Endothelial cell of umbilical vein (primary cell): ENCODE measurements at regions not wholly inside any gene's neighbourhood (a gene's known extent, or its start where the extent isn't known, plus 50 kb on each side); places are given as distances from the start of the nearest gene placed in this dataset.

Experiments used
- BruUV-seq: library from RNA; stranded (reverse); fragments of 400-500 nt; replicated peaks from 2 replicates; lab custom pipeline; 2021; lab: Mats Ljungman, UMichigan
- CTCF ChIA-PET: fragments of 300-600, 350-600 bp; sonication (Branson Sonifier 250); formaldehyde crosslinking; loops from one replicate; lab custom pipeline; 2021; ENCODE audit warnings: antibody characterized with exemption, inconsistent platforms; lab: Charles Lee
- POLR2A ChIA-PET: fragments of 300-600, 350-600 bp; sonication (Branson Sonifier 250); formaldehyde crosslinking; loops from one replicate; lab custom pipeline; 2021; ENCODE audit warnings: antibody characterized with exemption, inconsistent platforms; lab: Charles Lee
- DNase-seq: peaks from one replicate; pipeline ENCODE4 v3.0.0-alpha.2; 2011; ENCODE audit warnings: low read depth, low spot score
- FAIRE-seq: peaks from 2 replicates; lab custom pipeline; 2011; peaks lifted over from hg19 to GRCh38; lab: Jason Lieb, UNC
- H2AFZ ChIP-seq: 2 replicates; pipeline ENCODE4 v1.6.0; 2012; ENCODE audit warnings: low read depth, low read length, control low read depth, inconsistent platforms
- H3K27ac ChIP-seq: 2 replicates; pipeline ENCODE4 v1.5.1; 2011; ENCODE audit warnings: low read depth, mild to moderate bottlenecking, control low read depth, low read length, moderate library complexity; ENCODE audit not compliant: insufficient read depth
- H3K27me3 ChIP-seq, 2 experiments: 2 replicates each; pipeline versions ENCODE4 v1.6.0 to v1.6.1; 2011; ENCODE audit warnings: low read length in 2 of 2, mixed read lengths in 1 of 2; ENCODE audit not compliant: control insufficient read depth in 2 of 2, insufficient read depth in 2 of 2
- H3K36me3 ChIP-seq, 2 experiments: 2 replicates in 1 of 2; 3 replicates in 1 of 2; pipeline ENCODE4 v1.5.1; 2011; ENCODE audit warnings: low read length in 2 of 2, mild to moderate bottlenecking in 1 of 2, moderate library complexity in 1 of 2; ENCODE audit not compliant: control insufficient read depth in 2 of 2, insufficient read depth in 2 of 2; ENCODE audit errors: extremely low read depth in 1 of 2
- H3K4me1 ChIP-seq: 3 replicates; pipeline ENCODE4 v1.5.1; 2011; ENCODE audit warnings: mild to moderate bottlenecking, low read length; ENCODE audit not compliant: control insufficient read depth, insufficient read depth; ENCODE audit errors: extremely low read depth
- H3K4me2 ChIP-seq: 2 replicates; pipeline ENCODE4 v1.6.1; 2011; ENCODE audit warnings: low read length, control low read depth, mixed read lengths; ENCODE audit not compliant: insufficient read depth
- H3K4me3 ChIP-seq, 3 experiments: fragments of 200-600 bp in 1 of 3; sonication (generic), shearing (Covaris generic) in 1 of 3; replicated peaks in 1 of 3; 2 replicates each; pipeline ENCODE4 v1.5.1; 2011 to 2016; ENCODE audit warnings: control low read depth in 3 of 3, low read length in 3 of 3, mild to moderate bottlenecking in 2 of 3, inconsistent platforms in 1 of 3, low read depth in 1 of 3, moderate library complexity in 1 of 3; ENCODE audit not compliant: insufficient read depth in 1 of 3
- H3K79me2 ChIP-seq: 2 replicates; pipeline ENCODE4 v1.6.0; 2012; ENCODE audit warnings: low read length, inconsistent platforms; ENCODE audit not compliant: control insufficient read depth, insufficient read depth
- H3K9ac ChIP-seq: replicated peaks from 2 replicates; pipeline ENCODE3; 2011; ENCODE audit warnings: low read length, control low read depth; ENCODE audit not compliant: insufficient read depth; ENCODE audit errors: extremely low read depth
- H3K9me1 ChIP-seq: replicated peaks from 3 replicates; pipeline ENCODE4 v1.6.0; 2011; ENCODE audit warnings: mild to moderate bottlenecking, low read length; ENCODE audit not compliant: control insufficient read depth, insufficient read depth; ENCODE audit errors: extremely low read depth
- H3K9me3 ChIP-seq: replicated peaks from 2 replicates; pipeline ENCODE4 v1.5.1; 2012; ENCODE audit warnings: low read length, inconsistent platforms; ENCODE audit not compliant: control insufficient read depth, insufficient read depth
- H4K20me1 ChIP-seq: replicated peaks from 2 replicates; pipeline ENCODE3; 2011; ENCODE audit warnings: mild to moderate bottlenecking, low read length; ENCODE audit not compliant: control insufficient read depth, insufficient read depth; ENCODE audit errors: extremely low read depth
- EZH2 ChIP-seq: IDR thresholded peaks from 2 replicates; pipeline ENCODE4 v1.6.1; 2012; ENCODE audit warnings: borderline replicate concordance, low read depth, mild to moderate bottlenecking, moderate library complexity, low read length, inconsistent platforms; ENCODE audit not compliant: severe bottlenecking
- FOS ChIP-seq: IDR thresholded peaks from 2 replicates; pipeline ENCODE4 v1.6.1; 2011; ENCODE audit warnings: mild to moderate bottlenecking, low read length, moderate library complexity, borderline replicate concordance; ENCODE audit not compliant: insufficient read depth
- GATA2 ChIP-seq: IDR thresholded peaks from 2 replicates; pipeline ENCODE4 v1.7.0; 2011; ENCODE audit warnings: low read depth, mild to moderate bottlenecking, moderate library complexity, mixed read lengths, low read length; ENCODE audit not compliant: insufficient read length, insufficient read depth
- JUN ChIP-seq: IDR thresholded peaks from 2 replicates; pipeline ENCODE4 v1.6.1; 2011; ENCODE audit warnings: borderline replicate concordance, low read depth; ENCODE audit not compliant: insufficient read length, insufficient read depth
- MAX ChIP-seq: IDR thresholded peaks from 2 replicates; pipeline ENCODE4 v1.6.1; 2011; ENCODE audit not compliant: insufficient read depth, insufficient read length
- MYC ChIP-seq: IDR thresholded peaks from one replicate; pipeline ENCODE4 v1.6.1; 2011; ENCODE audit warnings: mild to moderate bottlenecking, low read depth, low read length
- POLR2A ChIP-seq: IDR thresholded peaks from 2 replicates; pipeline ENCODE4 v1.6.1; 2012; ENCODE audit warnings: low read depth, mild to moderate bottlenecking, control low read depth, low read length
- POLR2AphosphoS5 ChIP-seq: IDR thresholded peaks from 2 replicates; pipeline ENCODE4 v1.6.1; 2012; ENCODE audit warnings: low read depth, mild to moderate bottlenecking, control low read depth, low read length, moderate library complexity; ENCODE audit not compliant: insufficient read depth
- dilution Hi-C: fragments of 300-500 bp; cut with MboI; formaldehyde crosslinking; loops from one replicate; pipeline ENCODE4 v1.15.0; 2019; ENCODE audit warnings: low sequenced_read_pairs; ENCODE audit not compliant: extremely low pct_ligation_motif_present
- intact Hi-C: fragments of 100-400 bp; cut with micrococcal nuclease; formaldehyde crosslinking; loops from one replicate; pipeline ENCODE4 v1.10.0; 2022
- TF ChIP-seq, protein P1 (sequence below), 2 donors: IDR thresholded peaks; 1 replicate in 1 of 2; 2 replicates in 1 of 2; pipeline ENCODE4 v1.5.1; 2011; ENCODE audit warnings: low read length in 2 of 2, mild to moderate bottlenecking in 2 of 2, moderate library complexity in 2 of 2, control low read depth in 1 of 2, inconsistent platforms in 1 of 2, low read depth in 1 of 2; ENCODE audit not compliant: insufficient read depth in 1 of 2; ENCODE audit errors: extremely low read depth in 1 of 2

DNA sequence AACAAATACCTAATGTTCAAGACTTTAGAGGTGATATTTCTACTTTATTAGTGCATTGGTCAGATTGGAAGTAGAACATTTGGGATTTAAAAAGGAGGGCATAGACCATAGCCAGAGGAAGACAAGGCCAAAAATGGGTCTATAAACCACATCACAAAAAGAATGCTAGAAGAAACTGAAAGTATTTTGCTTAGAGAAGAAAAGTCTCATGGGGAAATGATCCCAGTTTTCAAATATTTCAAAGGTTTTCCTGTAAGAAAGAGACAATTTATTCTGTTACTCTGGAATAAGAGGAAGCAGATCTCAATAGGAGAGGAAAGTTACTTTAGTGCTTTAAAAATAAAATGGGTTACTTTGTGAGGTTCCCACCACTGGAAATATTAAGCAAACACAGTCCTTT is 341.4 kb downstream of the TNS1 start:
- Histone ChIP-seq H3K27me3 (no peaks in the 10 kb centered on the region), H3K9ac (no peak overlapping the region), H3K4me1 (no peaks in the 10 kb centered on the region), H3K4me2 (no peak overlapping the region), H3K79me2 (no peaks in the 10 kb centered on the region), H3K9me3 (no peaks in the 10 kb centered on the region), H3K36me3 (no peaks in the 10 kb centered on the region), H2AFZ (no peak overlapping the region), H3K9me1 (no peaks in the 10 kb centered on the region), H4K20me1 (no peaks in the 10 kb centered on the region), H3K27ac (no peak overlapping the region), H3K4me3 (no peak overlapping the region)
- no peak for DNase-seq
- CTCF ChIA-PET = interaction anchor here (1.1 to 1.3 kb wide), 2 partner anchors 11 kb away, joined by 3 to 4 read pairs; no protein-coding TSS in a partner anchor
- no peak for TF ChIP-seq MYC
- no peak for TF ChIP-seq POLR2AphosphoS5
- no peak for TF ChIP-seq JUN
- no peak for TF ChIP-seq MAX
- no peak for TF ChIP-seq EZH2
- no peak for TF ChIP-seq POLR2A
- no peak for TF ChIP-seq GATA2
- TF ChIP-seq, protein P1, sequence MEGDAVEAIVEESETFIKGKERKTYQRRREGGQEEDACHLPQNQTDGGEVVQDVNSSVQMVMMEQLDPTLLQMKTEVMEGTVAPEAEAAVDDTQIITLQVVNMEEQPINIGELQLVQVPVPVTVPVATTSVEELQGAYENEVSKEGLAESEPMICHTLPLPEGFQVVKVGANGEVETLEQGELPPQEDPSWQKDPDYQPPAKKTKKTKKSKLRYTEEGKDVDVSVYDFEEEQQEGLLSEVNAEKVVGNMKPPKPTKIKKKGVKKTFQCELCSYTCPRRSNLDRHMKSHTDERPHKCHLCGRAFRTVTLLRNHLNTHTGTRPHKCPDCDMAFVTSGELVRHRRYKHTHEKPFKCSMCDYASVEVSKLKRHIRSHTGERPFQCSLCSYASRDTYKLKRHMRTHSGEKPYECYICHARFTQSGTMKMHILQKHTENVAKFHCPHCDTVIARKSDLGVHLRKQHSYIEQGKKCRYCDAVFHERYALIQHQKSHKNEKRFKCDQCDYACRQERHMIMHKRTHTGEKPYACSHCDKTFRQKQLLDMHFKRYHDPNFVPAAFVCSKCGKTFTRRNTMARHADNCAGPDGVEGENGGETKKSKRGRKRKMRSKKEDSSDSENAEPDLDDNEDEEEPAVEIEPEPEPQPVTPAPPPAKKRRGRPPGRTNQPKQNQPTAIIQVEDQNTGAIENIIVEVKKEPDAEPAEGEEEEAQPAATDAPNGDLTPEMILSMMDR (IDR thresholded peaks at IDR 0.05; ENCODE audit: extremely low read depth in 1 of 2, insufficient read depth in 1 of 2, low read depth in 1 of 2, low read length in 2 of 2) = no peak
- TF ChIP-seq FOS = no peak
- BruUV-seq = no TSS peak
- POLR2A ChIA-PET = no interaction called here
- intact Hi-C loops = no loop called here
- no peak for FAIRE-seq
- dilution Hi-C loops = no loop called here
